Panc1 (cell line): ENCODE measurements at regions not wholly inside any gene's neighbourhood (a gene's known extent, or its start where the extent isn't known, plus 50 kb on each side); places are given as distances from the start of the nearest gene placed in this dataset.

Experiments
- CTCF ChIP-seq: fragments of 450-650 bp; IDR thresholded peaks from 2 replicates; pipeline ENCODE4 v1.5.1; 2017; ENCODE audit warnings: mild to moderate bottlenecking
- POLR2AphosphoS5 ChIP-seq: IDR thresholded peaks from 2 replicates; pipeline ENCODE4 v1.6.1; 2012; ENCODE audit warnings: mild to moderate bottlenecking, low read depth, low read length, moderate library complexity
- REST ChIP-seq, 2 experiments: IDR thresholded peaks; 2 replicates each; pipeline ENCODE4 v1.6.1; 2011 to 2012; ENCODE audit warnings: low read depth in 2 of 2, control low read depth in 1 of 2, low read length in 1 of 2, mild to moderate bottlenecking in 1 of 2, moderate library complexity in 1 of 2; ENCODE audit not compliant: insufficient read depth in 1 of 2
- SIN3A ChIP-seq: IDR thresholded peaks from 2 replicates; pipeline ENCODE4 v1.6.1; 2012; ENCODE audit warnings: low read depth, mild to moderate bottlenecking, low read length, moderate library complexity, borderline replicate concordance; ENCODE audit not compliant: insufficient read depth
- TCF7L2 ChIP-seq: IDR thresholded peaks from 2 replicates; pipeline ENCODE4 v1.6.1; 2011; ENCODE audit warnings: mild to moderate bottlenecking, low read depth, low read length, inconsistent platforms

GRCh38 chr18:65358306-65358705, 392.5 kb upstream of the CDH7 start:
- TF ChIP-seq CTCF: no peak
- no peak for TF ChIP-seq TCF7L2
- TF ChIP-seq REST (IDR thresholded peaks at IDR 0.05; ENCODE audit: insufficient read depth in 1 of 2, low read depth in 2 of 2, low read length in 1 of 2): no peak
- TF ChIP-seq SIN3A: no peak
- TF ChIP-seq POLR2AphosphoS5: no peak
